ENCODE measurements at regions not wholly inside any gene's neighbourhood (a gene's known extent, or its start where the extent isn't known, plus 50 kb on each side); places are given as distances from the start of the nearest gene placed in this dataset.
"Not testable (repeated sequence)": the region's sequence is repeated elsewhere in the genome, so short reads cannot be mapped to it uniquely, and the experiment has no call there.

GRCh38 chr21:25199944-25200343 lies 407.3 kb downstream of the MRPL39 start:
- Histone ChIP-seq H3K27me3 (ENCODE audit: control insufficient read depth, insufficient read depth, low read length) (no peaks in the 10 kb centered on the region), H3K36me3 (ENCODE audit: control insufficient read depth, insufficient read depth, low read length) (no peaks in the 10 kb centered on the region), H3K4me3 (ENCODE audit: low read length) (no peak overlapping the region), H3K27ac (ENCODE audit: low read length) (no peak overlapping the region), H3K4me1 (ENCODE audit: control insufficient read depth, insufficient read depth, low read length) (no peaks in the 10 kb centered on the region), H3K9me3 (ENCODE audit: control insufficient read depth, low read depth, low read length) (no peaks in the 10 kb centered on the region)
- DNase-seq = no peak
- 100% methylated on average over 1 of the region's 2 CpGs for WGBS (ENCODE audit: insufficient coverage, low lambda C conversion rate)

GRCh38 chr21:25191141-25191540 lies 416.1 kb downstream of the MRPL39 start:
- no peaks in the 10 kb centered on the region for H3K4me1 ChIP-seq (ENCODE audit: control insufficient read depth, insufficient read depth, low read length)
- H3K27ac ChIP-seq (ENCODE audit: low read length) = no peak overlapping the region
- H3K9me3 ChIP-seq (ENCODE audit: control insufficient read depth, low read depth, low read length) = no peaks in the 10 kb centered on the region
- no peak for DNase-seq
- H3K36me3 ChIP-seq (ENCODE audit: control insufficient read depth, insufficient read depth, low read length) = no peaks in the 10 kb centered on the region
- no peaks in the 10 kb centered on the region for H3K27me3 ChIP-seq (ENCODE audit: control insufficient read depth, insufficient read depth, low read length)
- no peak overlapping the region for H3K4me3 ChIP-seq (ENCODE audit: low read length)

- Histone ChIP-seq H3K27me3 (ENCODE audit: control insufficient read depth, insufficient read depth, low read length) (no peaks in the 10 kb centered on the region), H3K27ac (ENCODE audit: low read length) (no peak overlapping the region), H3K4me1 (ENCODE audit: control insufficient read depth, insufficient read depth, low read length) (no peaks in the 10 kb centered on the region), H3K9me3 (ENCODE audit: control insufficient read depth, low read depth, low read length) (no peaks in the 10 kb centered on the region), H3K4me3 (ENCODE audit: low read length) (no peak overlapping the region), H3K36me3 (ENCODE audit: control insufficient read depth, insufficient read depth, low read length) (no peaks in the 10 kb centered on the region)
- no CpG with 5 or more reads among the region's 2 CpGs for WGBS (ENCODE audit: insufficient coverage, low lambda C conversion rate)
- no peak for DNase-seq
These were observed 417.8 kb downstream of the MRPL39 start for GRCh38 chr21:25189497-25189896.

- Histone ChIP-seq H3K4me1 (ENCODE audit: control insufficient read depth, insufficient read depth, low read length) (no peaks in the 10 kb centered on the region), H3K27ac (ENCODE audit: low read length) (no peak overlapping the region), H3K36me3 (ENCODE audit: control insufficient read depth, insufficient read depth, low read length) (no peaks in the 10 kb centered on the region), H3K27me3 (ENCODE audit: control insufficient read depth, insufficient read depth, low read length) (no peaks in the 10 kb centered on the region), H3K9me3 (ENCODE audit: control insufficient read depth, low read depth, low read length) (no peaks in the 10 kb centered on the region), H3K4me3 (ENCODE audit: low read length) (no peak overlapping the region)
- WGBS (ENCODE audit: insufficient coverage, low lambda C conversion rate) = no CpG with 5 or more reads among the region's 2 CpGs
- DNase-seq = no peak
These were observed 418.6 kb downstream of the MRPL39 start for GRCh38 chr21:25188677-25189079.

GRCh38 chr21:25186273-25186672 lies 421.0 kb downstream of the MRPL39 start:
- Histone ChIP-seq H3K27me3 (ENCODE audit: control insufficient read depth, insufficient read depth, low read length) (no peaks in the 10 kb centered on the region), H3K4me3 (ENCODE audit: low read length) (no peak overlapping the region), H3K27ac (ENCODE audit: low read length) (no peak overlapping the region), H3K4me1 (ENCODE audit: control insufficient read depth, insufficient read depth, low read length) (no peaks in the 10 kb centered on the region), H3K9me3 (ENCODE audit: control insufficient read depth, low read depth, low read length) (no peaks in the 10 kb centered on the region), H3K36me3 (ENCODE audit: control insufficient read depth, insufficient read depth, low read length) (no peaks in the 10 kb centered on the region)
- no peak for DNase-seq

- 50% methylated on average over 1 of the region's 3 CpGs for WGBS (ENCODE audit: insufficient coverage, low lambda C conversion rate)
- Histone ChIP-seq H3K36me3 (ENCODE audit: control insufficient read depth, insufficient read depth, low read length) (no peaks in the 10 kb centered on the region), H3K4me1 (ENCODE audit: control insufficient read depth, insufficient read depth, low read length) (no peaks in the 10 kb centered on the region), H3K27me3 (ENCODE audit: control insufficient read depth, insufficient read depth, low read length) (no peaks in the 10 kb centered on the region), H3K27ac (ENCODE audit: low read length) (no peak overlapping the region), H3K4me3 (ENCODE audit: low read length) (no peak overlapping the region), H3K9me3 (ENCODE audit: control insufficient read depth, low read depth, low read length) (no peaks in the 10 kb centered on the region)
- no peak for DNase-seq
These were observed 423.7 kb downstream of the MRPL39 start for GRCh38 chr21:25183577-25183976.

GRCh38 chr21:25181690-25182089 lies 425.6 kb downstream of the MRPL39 start:
- H3K9me3 ChIP-seq (ENCODE audit: control insufficient read depth, low read depth, low read length); H3K36me3 ChIP-seq (ENCODE audit: control insufficient read depth, insufficient read depth, low read length); H3K27me3 ChIP-seq (ENCODE audit: control insufficient read depth, insufficient read depth, low read length); H3K4me3 ChIP-seq (ENCODE audit: low read length); H3K27ac ChIP-seq (ENCODE audit: low read length); DNase-seq; H3K4me1 ChIP-seq (ENCODE audit: control insufficient read depth, insufficient read depth, low read length): not testable (repeated sequence)
- no CpG with 5 or more reads among the region's 3 CpGs for WGBS (ENCODE audit: insufficient coverage, low lambda C conversion rate)

- no peak for DNase-seq
- H3K4me3 ChIP-seq (ENCODE audit: low read length) = no peak overlapping the region
- WGBS (ENCODE audit: insufficient coverage, low lambda C conversion rate) = 86% methylated on average over 1 of the region's 1 CpG
These were observed 428.2 kb downstream of the MRPL39 start for GRCh38 chr21:25179116-25179515.

GRCh38 chr21:25176637-25177412 lies 430.5 kb downstream of the MRPL39 start:
- 87% methylated on average over 4 of the region's 5 CpGs for WGBS (ENCODE audit: insufficient coverage, low lambda C conversion rate)
- Histone ChIP-seq H3K36me3 (ENCODE audit: control insufficient read depth, insufficient read depth, low read length) (no peaks in the 10 kb centered on the region), H3K9me3 (ENCODE audit: control insufficient read depth, low read depth, low read length) (no peaks in the 10 kb centered on the region), H3K4me1 (ENCODE audit: control insufficient read depth, insufficient read depth, low read length) (no peaks in the 10 kb centered on the region), H3K27me3 (ENCODE audit: control insufficient read depth, insufficient read depth, low read length) (no peaks in the 10 kb centered on the region), H3K4me3 (ENCODE audit: low read length) (no peak overlapping the region), H3K27ac (ENCODE audit: low read length) (no peak overlapping the region)
- DNase-seq = no peak

More at GRCh38 chr21:25179116-25179515, 428.2 kb downstream of the MRPL39 start:
- no peaks in the 10 kb centered on the region for H3K4me1 ChIP-seq (ENCODE audit: control insufficient read depth, insufficient read depth, low read length)
- no peaks in the 10 kb centered on the region for H3K9me3 ChIP-seq (ENCODE audit: control insufficient read depth, low read depth, low read length)
- no peak overlapping the region for H3K27ac ChIP-seq (ENCODE audit: low read length)
- no peaks in the 10 kb centered on the region for H3K27me3 ChIP-seq (ENCODE audit: control insufficient read depth, insufficient read depth, low read length)
- H3K36me3 ChIP-seq (ENCODE audit: control insufficient read depth, insufficient read depth, low read length) = no peaks in the 10 kb centered on the region

- H3K36me3 ChIP-seq (ENCODE audit: control insufficient read depth, insufficient read depth, low read length) = no peaks in the 10 kb centered on the region
- H3K4me3 ChIP-seq (ENCODE audit: low read length) = no peak overlapping the region
- H3K27me3 ChIP-seq (ENCODE audit: control insufficient read depth, insufficient read depth, low read length) = no peaks in the 10 kb centered on the region
- H3K27ac ChIP-seq (ENCODE audit: low read length) = no peak overlapping the region
- WGBS (ENCODE audit: insufficient coverage, low lambda C conversion rate) = no CpG with 5 or more reads among the region's 2 CpGs
- H3K4me1 ChIP-seq (ENCODE audit: control insufficient read depth, insufficient read depth, low read length) = no peaks in the 10 kb centered on the region
- no peak for DNase-seq
- no peaks in the 10 kb centered on the region for H3K9me3 ChIP-seq (ENCODE audit: control insufficient read depth, low read depth, low read length)
These were observed 431.3 kb downstream of the MRPL39 start for GRCh38 chr21:25175938-25176337.

- no peak for DNase-seq
- Histone ChIP-seq H3K36me3 (ENCODE audit: control insufficient read depth, insufficient read depth, low read length) (no peaks in the 10 kb centered on the region), H3K4me1 (ENCODE audit: control insufficient read depth, insufficient read depth, low read length) (no peaks in the 10 kb centered on the region), H3K27ac (ENCODE audit: low read length) (no peak overlapping the region), H3K4me3 (ENCODE audit: low read length) (no peak overlapping the region), H3K27me3 (ENCODE audit: control insufficient read depth, insufficient read depth, low read length) (no peaks in the 10 kb centered on the region), H3K9me3 (ENCODE audit: control insufficient read depth, low read depth, low read length) (no peaks in the 10 kb centered on the region)
- 95% methylated on average over 3 of the region's 6 CpGs for WGBS (ENCODE audit: insufficient coverage, low lambda C conversion rate)
These were observed 435.8 kb downstream of the MRPL39 start for GRCh38 chr21:25171438-25171837.

Measured in large intestine (tissue), 3 donors.